Urinary bladder (tissue), 3 donors: ENCODE measurements at regions not wholly inside any gene's neighbourhood (a gene's known extent, or its start where the extent isn't known, plus 50 kb on each side); places are given as distances from the start of the nearest gene placed in this dataset.

Experiments
- DNase-seq: peaks from one replicate; pipeline ENCODE4 v3.0.0-alpha.2; 2015; ENCODE audit errors: extremely low spot score
- H3K27ac ChIP-seq: one replicate; pipeline ENCODE4 v1.5.1; 2013; ENCODE audit warnings: low read depth, mild to moderate bottlenecking, moderate library complexity
- H3K36me3 ChIP-seq: one replicate; pipeline ENCODE4 v1.6.1; 2013; ENCODE audit warnings: mild to moderate bottlenecking, moderate library complexity; ENCODE audit not compliant: insufficient read depth
- H3K4me1 ChIP-seq: one replicate; pipeline ENCODE4 v1.6.1; 2013; ENCODE audit warnings: mild to moderate bottlenecking, moderate library complexity; ENCODE audit not compliant: insufficient read depth
- H3K4me3 ChIP-seq: one replicate; pipeline ENCODE4 v1.5.1; 2013; ENCODE audit warnings: low read depth, low read length
- WGBS: extraction: QIAGEN DNeasy Blood & Tissue Kit; methylation state at CpG from one replicate; pipeline ENCODE4 v1.1.7; 2013; 5-methylcytosine and 5-hydroxymethylcytosine counted together
- donor health status: healthy with polysubstance abuse.
- donor health status: healthy.

DNA sequence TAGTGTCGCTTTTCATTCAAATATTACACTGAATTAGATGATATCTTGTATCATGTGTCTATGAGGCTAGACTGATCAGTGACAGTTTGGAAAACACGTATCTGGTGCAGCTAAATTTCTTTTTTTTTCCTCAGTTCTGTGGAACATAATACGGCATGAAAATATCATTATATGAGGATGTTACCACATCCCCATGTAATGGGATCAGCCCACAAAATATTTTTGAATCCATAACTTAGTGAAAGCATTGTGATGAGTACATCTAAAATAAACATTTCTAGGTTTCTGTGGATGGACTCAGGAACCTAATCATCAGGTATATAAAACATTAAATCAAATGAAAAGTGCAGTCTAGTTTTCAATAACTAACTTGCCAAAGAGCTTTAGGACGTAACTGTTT lies 356.3 kb downstream of the USP25 start:
- H3K4me3 ChIP-seq = no peak overlapping the region
- WGBS = 91% methylated on average over 4 of the region's 4 CpGs

DNA sequence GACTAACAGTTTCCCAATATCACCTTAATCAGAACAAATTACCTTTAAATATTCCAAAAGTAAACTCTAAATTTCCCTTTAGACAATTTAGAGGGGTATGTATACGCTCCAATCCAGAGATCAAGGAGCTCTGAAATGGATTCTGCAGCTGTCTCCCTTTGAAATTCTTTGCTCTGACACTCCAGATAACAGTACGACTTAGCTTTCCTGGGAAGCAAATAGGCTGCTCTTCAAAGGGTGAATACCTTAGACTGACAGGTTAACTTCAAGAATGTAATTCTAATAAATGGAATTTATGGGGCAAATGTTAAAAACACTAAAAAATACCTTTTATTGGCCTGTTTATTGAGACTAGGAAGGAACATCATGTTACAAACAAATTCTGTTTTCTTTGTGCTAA lies 357.2 kb downstream of the USP25 start:
- no peak overlapping the region for H3K27ac ChIP-seq
- 56% methylated on average over 2 of the region's 2 CpGs for WGBS
- no peak overlapping the region for H3K4me3 ChIP-seq
- H3K4me1 ChIP-seq = no peaks in the 10 kb centered on the region
- no peaks in the 10 kb centered on the region for H3K36me3 ChIP-seq
- no peak for DNase-seq

More for the DNA sequence above, 356.3 kb downstream of the USP25 start:
- Histone ChIP-seq H3K36me3 (no peaks in the 10 kb centered on the region), H3K27ac (no peak overlapping the region), H3K4me1 (no peaks in the 10 kb centered on the region)
- DNase-seq = no peak

DNA sequence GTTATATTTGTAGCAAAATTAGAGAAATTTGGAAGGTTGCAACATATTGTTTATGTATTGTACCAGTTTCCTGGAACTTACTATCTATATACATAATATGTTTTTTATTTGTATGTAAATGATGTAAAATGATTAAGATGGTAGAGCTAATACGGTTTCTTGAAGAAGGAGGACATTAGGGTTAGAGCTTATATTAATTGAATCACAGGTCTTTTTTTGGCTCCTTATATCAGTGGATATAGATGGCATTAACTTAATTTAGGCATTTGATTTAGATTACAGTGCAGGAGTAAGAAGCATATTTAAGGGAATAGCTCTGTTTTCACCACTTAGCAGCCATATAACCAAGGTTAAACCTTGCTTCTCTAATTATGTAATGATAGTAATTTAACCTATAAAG lies 357.7 kb downstream of the USP25 start:
- no peaks in the 10 kb centered on the region for H3K4me1 ChIP-seq
- H3K36me3 ChIP-seq = no peaks in the 10 kb centered on the region
- WGBS = 90% methylated on average over 1 of the region's 1 CpG
- H3K27ac ChIP-seq = no peak overlapping the region
- DNase-seq = no peak
- no peak overlapping the region for H3K4me3 ChIP-seq

DNA sequence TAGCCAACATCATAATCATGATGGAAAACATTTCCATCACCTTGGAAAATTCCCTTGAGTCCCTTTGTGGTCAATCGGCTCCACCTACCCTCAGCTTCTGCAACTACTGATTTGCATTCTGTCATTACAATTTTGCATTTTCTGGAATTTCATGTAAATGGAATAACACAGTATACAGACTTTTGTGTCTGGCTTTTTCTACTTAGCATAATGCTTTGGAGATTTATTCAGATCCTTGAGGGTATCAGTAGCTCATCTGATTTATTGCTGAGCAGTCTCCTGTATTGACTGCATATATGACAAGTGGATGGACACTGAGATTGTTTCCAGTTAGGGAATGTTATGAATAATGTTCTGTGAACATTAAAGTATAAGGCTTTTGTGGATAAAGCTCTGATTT lies 358.3 kb downstream of the USP25 start:
- H3K4me3 ChIP-seq = no peak overlapping the region
- no peaks in the 10 kb centered on the region for H3K4me1 ChIP-seq
- H3K27ac ChIP-seq = no peak overlapping the region
- 99% methylated on average over 1 of the region's 1 CpG for WGBS
- H3K36me3 ChIP-seq = no peaks in the 10 kb centered on the region
- DNase-seq = no peak

DNA sequence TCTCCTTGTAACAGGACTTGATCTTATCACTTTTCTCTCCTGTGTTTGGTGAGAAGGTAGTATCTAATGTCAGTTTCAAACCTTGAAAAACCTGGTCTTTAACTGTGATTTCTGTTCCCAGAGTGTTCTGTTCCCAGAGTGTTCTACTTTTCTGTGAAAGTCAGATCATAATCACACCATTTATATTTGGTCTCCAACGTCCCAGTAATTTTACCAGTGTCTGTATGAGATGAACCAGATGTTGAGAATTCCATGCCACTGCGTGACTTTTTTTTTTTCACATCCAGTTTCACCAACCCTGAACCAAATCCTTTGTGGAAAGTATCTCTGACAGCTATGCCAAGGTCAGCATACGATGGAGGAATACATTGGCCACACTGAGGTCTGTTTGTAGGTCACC lies 365.2 kb downstream of the USP25 start:
- Histone ChIP-seq H3K4me1 (no peaks in the 10 kb centered on the region), H3K27ac (no peak overlapping the region), H3K4me3 (no peak overlapping the region), H3K36me3 (no peaks in the 10 kb centered on the region)
- DNase-seq = no peak
- WGBS = 54% methylated on average over 3 of the region's 3 CpGs

DNA sequence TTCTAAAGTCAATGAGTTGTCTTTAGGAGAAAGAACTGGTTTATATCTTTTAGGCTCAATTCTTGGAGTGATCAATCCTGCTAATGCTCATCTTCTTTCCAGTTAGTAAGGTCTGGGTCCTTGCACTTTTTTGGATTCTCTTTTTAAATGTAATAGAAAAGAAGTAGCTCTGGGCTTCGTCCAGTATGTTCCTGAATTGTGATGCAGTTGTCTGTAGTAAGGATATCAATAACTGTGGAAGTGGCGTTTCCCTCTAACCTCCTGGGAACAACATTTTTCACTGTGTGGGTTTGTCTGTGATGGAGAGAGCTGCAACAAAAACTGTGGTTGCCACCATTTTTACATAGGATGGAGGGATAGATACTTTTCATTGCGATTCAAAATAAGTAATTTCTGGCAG lies 367.2 kb downstream of the USP25 start:
- no peak for DNase-seq
- Histone ChIP-seq H3K36me3 (no peaks in the 10 kb centered on the region), H3K27ac (no peak overlapping the region), H3K4me1 (no peaks in the 10 kb centered on the region), H3K4me3 (no peak overlapping the region)
- 92% methylated on average over 3 of the region's 3 CpGs for WGBS

DNA sequence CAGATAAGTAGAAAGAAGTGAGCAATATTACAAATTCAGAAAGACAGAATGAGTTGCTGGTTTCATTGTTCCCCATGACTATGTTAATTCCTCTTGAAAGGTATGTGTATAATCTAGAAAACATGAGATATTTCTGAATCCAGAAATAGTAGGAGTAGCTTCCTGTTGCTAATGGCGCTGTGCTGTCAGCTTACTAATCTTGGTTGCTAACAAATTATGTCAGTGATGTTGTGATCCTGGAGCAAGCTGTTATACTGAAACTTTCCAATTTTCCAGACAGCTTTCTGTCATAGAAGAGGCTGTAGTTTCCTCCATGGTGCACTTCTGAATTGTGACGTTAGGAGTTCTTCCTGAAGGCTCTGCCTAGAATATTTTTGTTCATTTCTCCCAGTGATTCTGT lies 372.3 kb downstream of the USP25 start:
- Histone ChIP-seq H3K36me3 (no peaks in the 10 kb centered on the region), H3K4me3 (no peak overlapping the region), H3K4me1 (no peaks in the 10 kb centered on the region), H3K27ac (no peak overlapping the region)
- WGBS = 73% methylated on average over 2 of the region's 2 CpGs
- no peak for DNase-seq

DNA sequence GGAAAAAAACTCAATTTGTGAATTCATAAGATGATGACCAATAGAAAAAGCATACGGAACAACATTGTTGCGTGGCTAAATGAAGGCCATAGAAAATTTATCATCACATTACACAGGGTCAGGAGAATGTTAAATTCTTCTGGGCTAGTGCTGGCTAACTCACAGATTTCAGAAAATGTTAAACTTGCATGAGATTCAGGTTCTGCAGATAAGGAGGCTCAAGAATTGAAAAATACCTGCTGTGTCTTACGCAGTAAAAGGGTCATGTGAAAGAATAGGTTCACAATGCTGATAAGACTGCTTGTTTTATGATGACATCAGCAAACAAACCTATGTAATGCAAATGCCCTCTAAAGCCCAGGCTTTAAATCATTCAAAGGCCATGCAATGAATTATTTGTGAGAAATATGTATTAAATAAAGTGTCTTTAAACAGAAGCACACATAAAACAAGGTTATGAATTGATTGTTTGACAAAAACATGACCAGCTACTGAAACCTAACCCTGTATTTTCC lies 378.8 kb downstream of the USP25 start:
- DNase-seq = no peak
- Histone ChIP-seq H3K27ac (no peak overlapping the region), H3K4me1 (no peaks in the 10 kb centered on the region), H3K4me3 (no peak overlapping the region), H3K36me3 (no peaks in the 10 kb centered on the region)
- WGBS = 92% methylated on average over 3 of the region's 3 CpGs

DNA sequence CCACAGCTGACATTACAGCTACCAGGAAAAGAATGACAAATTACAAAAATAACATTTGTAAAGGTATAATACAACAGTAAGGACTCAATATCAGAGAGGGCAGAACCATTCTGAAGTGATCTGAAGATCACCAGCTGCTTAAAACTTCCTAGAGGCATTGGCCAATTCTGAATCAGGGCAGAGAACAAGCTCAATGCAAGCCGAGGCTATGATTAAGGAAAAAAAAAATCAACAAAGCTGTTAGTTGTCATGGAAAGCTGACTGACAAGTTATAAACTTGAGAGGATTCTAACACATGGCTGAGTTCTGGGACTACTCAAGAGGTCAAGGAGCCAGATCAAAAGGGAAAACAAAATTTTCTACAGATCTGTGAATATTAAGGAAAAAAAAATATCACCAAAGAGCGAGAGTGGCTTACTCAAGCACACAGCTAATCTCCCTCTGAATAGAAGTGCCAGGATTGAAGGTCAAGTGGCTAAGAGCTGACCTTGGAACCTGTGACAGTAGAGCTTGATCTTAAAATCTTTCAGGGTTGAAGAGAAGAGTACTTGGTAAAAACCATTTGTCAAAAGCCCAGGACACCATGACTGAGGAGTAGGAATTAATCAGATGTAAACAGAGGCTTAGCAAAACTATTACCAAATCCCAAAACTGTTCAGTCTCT lies 383.4 kb downstream of the USP25 start:
- H3K27ac ChIP-seq = no peak overlapping the region
- no peak overlapping the region for H3K4me3 ChIP-seq
- H3K36me3 ChIP-seq = no peaks in the 10 kb centered on the region
- 74% methylated on average over 2 of the region's 2 CpGs for WGBS
- DNase-seq = no peak
- no peaks in the 10 kb centered on the region for H3K4me1 ChIP-seq

DNA sequence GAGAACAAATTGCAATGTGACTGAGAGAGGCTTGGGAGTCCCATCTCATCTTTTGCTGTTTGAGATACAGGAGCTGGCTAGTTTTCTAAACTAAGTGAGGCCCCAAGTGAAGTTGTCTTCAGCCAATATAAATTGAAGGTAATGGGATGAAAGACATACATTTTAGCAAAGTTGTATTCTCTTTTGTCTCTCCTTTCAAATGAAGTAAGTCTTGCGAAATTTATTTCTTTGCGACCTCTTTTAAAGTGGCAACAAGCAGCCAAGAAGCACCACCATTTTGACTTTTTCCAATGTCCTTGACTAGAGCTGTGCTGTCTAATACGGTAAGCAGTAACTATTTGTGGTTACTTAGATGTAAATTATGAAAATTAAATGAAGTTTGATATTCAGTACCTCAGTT lies 385.7 kb downstream of the USP25 start:
- DNase-seq = no peak
- H3K4me1 ChIP-seq = no peaks in the 10 kb centered on the region
- H3K36me3 ChIP-seq = no peaks in the 10 kb centered on the region
- no peak overlapping the region for H3K4me3 ChIP-seq
- WGBS = 96% methylated on average over 3 of the region's 3 CpGs
- no peak overlapping the region for H3K27ac ChIP-seq

DNA sequence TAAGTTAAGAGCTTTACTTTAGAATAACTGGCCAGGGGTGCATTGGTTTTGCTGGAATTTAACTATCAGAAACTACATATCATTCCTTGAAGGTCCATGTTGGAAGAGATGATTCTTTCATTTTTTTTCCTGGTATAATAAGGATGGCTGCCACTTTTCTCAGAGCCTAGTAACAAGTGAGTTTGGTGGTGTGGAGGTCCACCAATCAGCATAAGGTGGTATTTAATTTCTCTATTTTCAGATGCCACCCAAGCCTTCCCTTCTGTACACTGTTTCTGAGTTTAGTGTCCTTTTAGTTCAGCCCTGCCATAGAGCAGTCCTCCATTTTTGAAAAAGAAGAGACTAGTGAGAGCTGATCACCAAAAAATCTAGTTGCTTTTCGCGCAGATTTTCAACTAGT lies 386.3 kb downstream of the USP25 start:
- H3K4me1 ChIP-seq = no peaks in the 10 kb centered on the region
- H3K4me3 ChIP-seq = no peak overlapping the region
- no peaks in the 10 kb centered on the region for H3K36me3 ChIP-seq
- 96% methylated on average over 2 of the region's 2 CpGs for WGBS
- no peak for DNase-seq
- no peak overlapping the region for H3K27ac ChIP-seq

DNA sequence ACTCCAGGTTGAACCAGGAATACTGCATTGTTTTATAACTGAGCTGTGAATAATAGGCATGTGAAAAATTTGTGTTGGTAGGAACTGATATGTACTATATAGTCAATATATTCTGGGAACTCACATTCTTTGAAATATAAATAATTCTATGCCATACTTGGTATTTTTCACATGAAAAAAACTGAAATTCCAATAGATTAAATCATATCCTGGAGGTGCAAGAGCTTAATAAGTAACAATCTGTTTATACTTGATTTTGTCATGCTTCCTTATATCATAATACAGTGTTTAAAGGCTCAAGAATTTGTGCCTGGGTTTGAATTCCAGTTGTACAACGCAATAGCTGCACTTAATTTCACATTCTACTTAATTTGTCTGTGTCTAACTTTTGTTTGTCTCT lies 387.0 kb downstream of the USP25 start:
- DNase-seq = no peak
- Histone ChIP-seq H3K27ac (no peak overlapping the region), H3K4me3 (no peak overlapping the region), H3K4me1 (no peaks in the 10 kb centered on the region), H3K36me3 (no peaks in the 10 kb centered on the region)
- WGBS = 83% methylated on average over 1 of the region's 1 CpG

DNA sequence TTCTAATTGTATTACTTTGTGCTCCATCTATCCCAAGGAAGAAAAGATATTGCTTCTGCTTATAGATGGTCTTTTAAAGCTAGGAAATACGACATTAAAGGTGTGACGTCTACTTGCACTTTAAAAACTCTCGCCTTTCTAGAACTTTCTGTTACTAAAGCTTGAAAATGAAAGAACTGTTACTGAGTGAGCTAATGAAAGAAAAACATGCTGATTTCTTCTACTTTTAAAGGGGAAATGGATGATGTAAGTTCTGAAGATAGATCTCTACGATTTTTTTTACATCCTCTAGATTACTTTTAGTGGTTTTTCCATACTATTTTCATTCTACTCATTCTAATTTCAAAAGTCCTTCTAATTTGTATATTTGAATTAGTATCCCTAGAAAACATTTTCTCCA lies 387.5 kb downstream of the USP25 start:
- no peak for DNase-seq
- H3K4me1 ChIP-seq = no peaks in the 10 kb centered on the region
- H3K27ac ChIP-seq = no peak overlapping the region
- no peaks in the 10 kb centered on the region for H3K36me3 ChIP-seq
- WGBS = 58% methylated on average over 4 of the region's 4 CpGs
- H3K4me3 ChIP-seq = no peak overlapping the region

DNA sequence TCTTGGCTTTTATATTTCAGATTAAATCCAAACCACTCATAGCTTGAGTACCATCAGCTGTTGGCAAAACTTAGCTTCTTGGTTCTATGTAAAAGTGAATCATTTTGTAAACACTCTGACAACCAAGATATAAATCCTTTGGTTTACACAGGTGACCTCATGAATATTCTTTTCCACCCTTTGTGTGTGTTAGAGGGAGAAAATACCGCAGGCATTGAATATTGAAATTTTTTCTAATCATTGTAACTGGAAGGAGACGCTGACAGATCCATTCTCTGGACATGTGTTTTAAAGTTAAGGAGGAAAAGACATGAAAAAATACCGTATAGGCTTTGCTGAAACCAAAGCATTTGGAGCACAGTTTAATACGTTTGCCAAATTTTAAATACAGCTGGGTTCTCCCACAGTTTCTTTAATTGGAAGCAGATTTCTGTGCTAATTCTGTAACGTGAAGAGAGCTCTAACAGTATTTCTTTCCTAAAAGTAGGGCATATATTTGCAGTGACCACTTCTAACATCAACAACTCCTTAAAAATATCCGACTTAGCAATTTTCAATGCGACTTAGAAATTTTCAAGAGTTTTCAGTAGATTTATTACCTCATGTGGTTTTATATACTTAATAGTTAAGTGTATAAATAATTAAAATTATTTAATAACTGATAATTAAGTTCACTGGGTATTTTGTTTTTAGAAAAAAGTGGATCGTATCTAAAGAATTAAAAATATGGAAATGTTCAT lies 388.2 kb downstream of the USP25 start:
- DNase-seq = peak; percentile 77
- no peaks in the 10 kb centered on the region for H3K36me3 ChIP-seq
- 30% methylated on average over 8 of the region's 8 CpGs for WGBS
- H3K4me3 ChIP-seq = no peak overlapping the region
- H3K4me1 ChIP-seq = no peaks in the 10 kb centered on the region
- H3K27ac ChIP-seq = no peak overlapping the region
